Iris pigment epithelial cell (primary cell): ENCODE measurements at regions not wholly inside any gene's neighbourhood (a gene's known extent, or its start where the extent isn't known, plus 50 kb on each side); places are given as distances from the start of the nearest gene placed in this dataset.
"Not testable (repeated sequence)": the region's sequence is repeated elsewhere in the genome, so short reads cannot be mapped to it uniquely, and the experiment has no call there.

ENCODE experiments used
- DNase-seq: peaks from one replicate; pipeline ENCODE4 v3.0.0-alpha.2; 2011; ENCODE audit warnings: low read depth

DNA sequence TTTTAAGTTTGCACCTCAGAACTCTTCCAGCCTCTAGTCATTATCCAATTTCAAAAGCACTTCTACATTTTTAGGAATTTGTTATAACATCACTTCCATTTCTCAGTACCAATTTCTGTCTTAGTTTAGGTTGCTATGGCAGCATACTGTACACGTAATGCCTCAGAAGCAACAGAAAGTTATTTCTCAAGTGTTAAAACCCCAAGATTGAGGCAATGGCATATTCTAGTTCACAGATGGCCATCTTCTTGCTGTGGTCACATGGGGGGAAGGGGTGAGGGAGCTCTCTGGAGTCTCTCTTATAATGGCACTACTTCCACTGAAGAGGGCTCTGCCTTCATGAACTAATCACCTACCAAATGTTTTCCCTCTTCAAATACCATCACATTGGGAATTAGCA lies 220.3 kb upstream of the CTSO start:
- no peak for DNase-seq

- DNase-seq, result no peak
These were observed 219.8 kb upstream of the CTSO start for GRCh38 chr4:156173486-156173885.

DNA sequence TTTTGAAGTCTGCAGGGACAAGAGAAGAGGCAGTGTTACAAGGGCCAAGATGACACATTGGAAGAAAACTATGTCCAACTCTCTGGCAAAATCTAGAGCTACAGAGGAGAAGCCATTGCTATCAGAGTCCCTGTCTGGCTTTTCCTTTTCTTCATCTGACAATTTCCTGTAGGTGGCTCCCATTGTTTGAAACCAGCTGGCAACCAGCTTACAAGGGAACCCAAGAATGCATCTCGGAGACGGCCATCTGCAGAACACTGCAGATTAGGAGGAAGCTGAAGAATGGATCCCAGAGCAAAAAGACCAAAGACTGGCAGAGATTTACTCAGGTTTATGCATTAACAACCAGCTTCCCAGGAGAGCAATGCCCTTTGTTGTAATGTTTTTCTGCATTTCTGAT lies 216.2 kb upstream of the CTSO start:
- no peak for DNase-seq

GRCh38 chr4:156169011-156169410 lies 215.3 kb upstream of the CTSO start:
- peak; percentile 91 for DNase-seq

DNA sequence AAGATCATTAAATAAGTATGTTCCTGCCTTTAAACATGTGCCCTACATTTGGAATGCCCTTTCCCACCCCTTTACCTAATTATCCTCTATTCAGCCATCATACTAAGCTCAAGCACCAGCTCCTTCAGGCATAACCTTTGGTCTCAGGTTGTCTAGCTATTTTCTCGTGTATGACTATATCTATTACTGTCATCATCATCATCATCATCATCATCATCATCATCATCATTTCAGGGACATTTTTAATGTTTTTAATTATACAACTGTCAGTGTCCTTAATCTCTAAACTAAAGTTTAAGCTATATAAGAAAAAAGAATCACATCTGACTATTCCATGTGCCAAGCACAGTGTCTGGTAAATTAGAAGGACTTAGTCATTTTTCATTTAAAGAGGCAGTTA lies 214.6 kb upstream of the CTSO start:
- no peak for DNase-seq

GRCh38 chr4:156158747-156159146 lies 205.1 kb upstream of the CTSO start:
- no peak for DNase-seq

DNA sequence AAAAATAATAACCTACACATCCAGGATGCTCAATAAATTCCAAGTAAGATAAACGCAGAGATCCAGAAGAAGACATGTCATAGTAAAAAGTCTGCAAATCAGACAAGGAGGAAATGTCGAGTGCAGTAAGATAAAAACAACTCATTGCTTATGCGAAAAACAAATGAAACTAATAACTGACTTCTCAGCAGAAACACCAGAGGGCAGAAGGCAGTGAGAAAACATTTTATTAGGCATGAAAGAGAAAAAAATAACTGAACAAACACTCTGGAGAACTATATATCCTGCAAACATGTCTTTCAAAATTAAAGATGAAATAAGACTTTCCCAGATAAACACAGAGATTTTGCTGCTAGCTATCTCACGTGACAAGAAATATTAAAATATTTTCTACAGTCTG lies 201.3 kb upstream of the CTSO start:
- DNase-seq, result no peak

- DNase-seq, result peak; percentile 28
These were observed 192.9 kb upstream of the CTSO start for GRCh38 chr4:156146571-156146970.

DNA sequence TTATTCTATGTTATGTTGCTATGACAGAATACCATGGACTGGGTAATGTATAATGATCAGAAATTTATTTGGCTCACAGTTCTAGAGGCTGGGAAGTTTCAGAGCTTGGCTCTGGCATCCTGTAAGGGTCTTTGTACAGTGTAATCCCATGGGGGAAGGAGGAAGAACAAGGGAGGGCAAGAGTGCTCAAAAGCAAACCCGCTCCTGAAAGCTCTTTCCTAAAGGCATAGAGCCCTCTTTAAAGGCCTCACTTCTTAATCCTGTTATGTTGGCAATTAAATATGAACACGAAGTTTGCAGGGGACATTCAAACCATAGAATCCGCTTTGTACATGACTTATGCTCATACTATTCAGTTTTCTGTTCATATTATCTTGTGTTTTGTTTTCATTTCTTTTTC lies 191.3 kb upstream of the CTSO start:
- DNase-seq, result no peak

- no peak for DNase-seq
These were observed 185.2 kb upstream of the CTSO start for GRCh38 chr4:156138781-156139280.

DNA sequence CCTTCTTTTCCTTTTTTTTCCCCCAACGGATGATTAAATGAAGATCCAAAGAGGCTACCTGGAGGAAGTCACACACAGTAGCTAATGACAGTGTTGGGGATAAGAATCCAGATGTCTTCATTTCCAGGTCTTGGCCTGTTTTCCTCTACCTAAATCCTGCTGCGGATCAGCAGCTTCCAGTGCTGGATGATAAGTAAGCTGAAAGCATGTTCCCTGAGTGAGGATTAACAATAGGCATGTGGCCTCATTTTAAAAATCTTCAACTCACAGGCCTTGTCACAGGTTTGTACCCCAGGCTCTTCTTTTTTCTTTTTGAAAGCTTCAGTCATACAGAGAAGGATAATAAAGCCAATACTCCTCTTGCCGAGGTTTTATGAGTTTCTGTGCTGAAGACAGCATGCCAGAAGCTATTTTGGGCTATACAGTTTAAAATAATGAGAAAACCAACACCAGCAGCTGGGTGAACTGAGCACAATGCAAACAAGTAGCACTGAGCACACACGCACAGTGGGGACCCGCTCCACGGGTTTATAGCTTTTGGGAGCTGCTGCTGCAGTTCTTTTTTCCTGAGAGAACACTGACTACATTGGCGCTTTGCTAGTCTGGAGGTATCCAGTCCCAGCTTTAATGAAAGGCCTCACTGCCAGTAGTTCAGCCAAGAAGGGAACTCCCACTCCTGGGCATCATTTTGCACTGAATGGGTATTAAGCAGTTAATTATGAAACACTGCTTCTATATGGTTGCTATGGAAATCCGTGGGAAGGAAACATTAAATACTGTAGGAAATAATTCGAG lies 184.2 kb upstream of the CTSO start:
- no peak for DNase-seq

DNA sequence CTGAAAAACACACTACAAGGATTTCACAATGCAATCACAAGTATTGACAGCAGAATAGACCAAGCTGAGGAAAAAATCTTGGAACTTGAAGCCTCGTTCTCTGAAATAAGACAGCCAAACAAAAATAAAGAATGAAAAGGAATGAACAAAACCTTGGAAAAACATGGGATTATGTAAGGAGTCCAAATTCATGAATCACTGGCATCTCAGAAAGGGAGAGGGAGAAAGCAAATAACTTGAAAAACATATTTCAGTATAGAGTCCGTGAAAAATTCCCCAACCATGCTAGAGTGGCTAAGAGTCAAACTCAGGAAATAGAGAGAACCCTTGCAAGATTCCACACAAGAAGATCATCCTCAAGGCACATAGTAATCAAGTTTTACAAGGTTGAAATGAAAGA lies 178.5 kb upstream of the CTSO start:
- DNase-seq, result no peak

DNA sequence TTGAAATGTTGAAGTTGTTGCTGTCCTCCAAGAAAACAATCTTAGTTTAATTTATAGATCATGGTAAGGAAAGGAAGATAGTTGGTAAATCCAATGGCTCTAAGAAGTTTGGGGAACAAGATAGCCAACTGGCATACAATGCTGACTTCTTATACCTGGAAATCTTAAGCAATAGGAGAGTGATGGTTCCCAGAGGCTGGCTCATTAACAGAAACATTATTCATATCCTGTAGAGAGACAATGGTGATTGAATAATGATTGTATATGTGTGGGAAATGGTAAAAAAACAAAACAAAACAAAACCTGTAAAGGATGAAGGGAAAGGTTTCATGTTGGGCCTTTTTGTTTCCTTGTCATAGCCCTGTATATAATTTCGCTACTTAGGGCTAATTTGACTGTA lies 174.9 kb upstream of the CTSO start:
- DNase-seq, result no peak

GRCh38 chr4:156118507-156119220 lies 165.0 kb upstream of the CTSO start:
- peak; percentile 45 for DNase-seq

DNA sequence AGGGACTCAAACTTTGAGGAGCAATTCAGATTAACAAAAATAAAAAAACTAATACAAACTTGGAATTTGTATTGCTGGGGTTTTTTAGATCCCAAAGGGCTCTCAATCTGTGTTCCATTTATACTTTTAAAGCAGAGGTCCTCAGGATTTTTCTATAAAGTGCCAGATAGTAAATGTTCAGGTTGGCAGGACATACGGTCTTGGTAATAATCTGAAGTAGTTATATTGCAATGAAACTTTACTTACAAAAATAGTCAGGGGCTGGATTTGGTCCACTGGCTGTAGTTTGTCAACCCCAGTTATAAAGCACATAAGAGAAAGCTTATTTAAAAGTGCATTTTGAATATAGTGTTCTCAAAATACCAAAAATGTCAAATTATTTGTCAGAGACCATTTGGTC lies 164.1 kb upstream of the CTSO start:
- DNase-seq, result no peak

- DNase-seq, result no peak
These were observed 163.3 kb upstream of the CTSO start for GRCh38 chr4:156116991-156117390.

GRCh38 chr4:156113138-156113765 lies 159.6 kb upstream of the CTSO start:
- DNase-seq, result no peak

GRCh38 chr4:156111686-156112085 lies 158.0 kb upstream of the CTSO start:
- no peak for DNase-seq

DNA sequence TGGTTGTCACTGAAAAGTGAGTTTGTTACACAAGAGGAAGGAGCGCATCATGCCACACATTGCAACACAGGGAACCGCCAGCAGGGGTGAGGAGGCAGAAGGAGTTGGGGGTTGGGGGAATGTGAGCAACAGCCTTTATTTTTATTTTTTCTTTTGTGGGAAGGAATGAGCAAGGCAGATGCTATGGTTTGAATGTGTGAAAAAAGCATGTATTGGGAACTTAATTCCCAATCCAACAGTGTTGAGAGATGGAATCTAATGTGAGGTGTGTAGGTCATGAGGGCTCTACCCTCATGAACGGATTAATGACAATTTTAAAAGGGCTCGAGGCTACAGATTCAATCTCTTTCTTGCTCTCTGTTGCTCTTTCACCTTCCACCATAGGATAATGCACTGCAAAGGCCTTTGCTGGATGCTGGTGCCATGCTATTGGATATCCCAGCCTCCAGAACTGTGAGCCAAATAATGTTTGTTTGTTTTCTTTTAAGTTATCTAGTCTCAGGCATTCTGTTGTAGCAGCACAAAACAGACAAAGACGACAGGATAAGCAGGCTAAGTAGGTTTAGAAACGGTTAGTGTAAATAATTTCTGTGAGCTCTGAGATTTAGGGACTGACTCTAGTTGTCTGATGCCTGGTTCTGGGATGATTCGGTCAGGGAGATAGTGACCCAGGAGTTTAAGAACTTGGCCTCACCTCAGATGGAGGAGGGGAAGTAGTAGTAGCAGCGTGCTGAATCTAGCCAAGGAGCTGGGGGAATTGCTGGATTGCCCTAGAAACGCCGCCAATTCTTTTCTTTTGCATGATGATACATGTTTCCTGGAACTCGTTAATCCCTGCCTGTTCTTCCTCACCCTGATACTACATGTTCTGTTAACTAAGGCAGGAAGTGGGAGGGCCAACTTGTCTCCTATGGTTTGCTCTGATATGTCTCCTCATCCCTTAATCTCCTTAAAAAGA lies 156.6 kb upstream of the CTSO start:
- peak; percentile 70 for DNase-seq

GRCh38 chr4:156109087-156109486 lies 155.4 kb upstream of the CTSO start:
- DNase-seq, result not testable (repeated sequence)

GRCh38 chr4:156103311-156103710 lies 149.6 kb upstream of the CTSO start:
- peak; percentile 50 for DNase-seq

DNA sequence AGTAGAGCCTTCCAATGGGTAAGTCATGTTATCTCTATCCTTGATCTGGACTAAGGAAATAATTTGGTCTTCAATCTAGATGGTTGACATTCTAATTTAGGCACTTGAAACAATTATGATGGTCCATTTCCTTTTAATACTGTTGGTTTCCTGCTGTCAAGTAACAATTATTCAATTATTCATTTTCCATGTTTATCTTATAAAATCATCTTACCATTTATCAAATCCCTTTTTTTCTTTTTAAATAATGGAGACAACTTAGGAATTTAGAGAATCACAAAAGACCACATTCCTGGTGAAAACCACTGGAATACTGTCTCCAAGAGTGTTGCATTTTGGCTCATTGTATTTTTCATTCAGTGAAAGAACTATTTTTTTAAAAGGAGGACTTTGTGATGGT lies 148.7 kb upstream of the CTSO start:
- DNase-seq, result no peak
